Ureter (tissue), 1 donor: ENCODE measurements at regions not wholly inside any gene's neighbourhood (a gene's known extent, or its start where the extent isn't known, plus 50 kb on each side); places are given as distances from the start of the nearest gene placed in this dataset.
"Not testable (repeated sequence)": the region's sequence is repeated elsewhere in the genome, so short reads cannot be mapped to it uniquely, and the experiment has no call there.

Source experiments
- DNase-seq: peaks from one replicate; pipeline ENCODE4 v3.0.0-alpha.2; 2020; ENCODE audit warnings: low spot score
- donor health status: DM: yes; HTN: yes; CAD: no.

- no peak for DNase-seq
Observed at GRCh38 chr11:15660496-15660895, 545.8 kb downstream of the INSC start.

DNA sequence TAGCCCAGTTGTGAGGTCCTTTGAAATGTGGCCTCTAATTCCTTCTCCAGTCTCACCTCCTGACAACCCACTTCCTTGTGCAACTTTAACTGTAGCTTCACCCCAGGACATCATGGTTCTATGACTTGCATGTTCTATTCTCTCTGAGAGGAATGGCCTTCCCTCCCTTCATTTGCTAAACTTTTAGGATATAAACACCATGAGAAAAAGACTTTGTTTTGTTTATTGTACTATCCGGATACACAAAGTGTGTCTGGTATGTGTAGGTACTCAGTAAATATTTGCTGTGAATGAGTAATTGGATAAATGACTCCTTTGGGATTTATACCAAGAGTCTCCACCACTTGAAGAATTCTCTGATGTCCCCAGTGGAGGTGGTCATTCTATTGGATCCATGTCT lies 547.6 kb downstream of the INSC start:
- DNase-seq: no peak

DNA sequence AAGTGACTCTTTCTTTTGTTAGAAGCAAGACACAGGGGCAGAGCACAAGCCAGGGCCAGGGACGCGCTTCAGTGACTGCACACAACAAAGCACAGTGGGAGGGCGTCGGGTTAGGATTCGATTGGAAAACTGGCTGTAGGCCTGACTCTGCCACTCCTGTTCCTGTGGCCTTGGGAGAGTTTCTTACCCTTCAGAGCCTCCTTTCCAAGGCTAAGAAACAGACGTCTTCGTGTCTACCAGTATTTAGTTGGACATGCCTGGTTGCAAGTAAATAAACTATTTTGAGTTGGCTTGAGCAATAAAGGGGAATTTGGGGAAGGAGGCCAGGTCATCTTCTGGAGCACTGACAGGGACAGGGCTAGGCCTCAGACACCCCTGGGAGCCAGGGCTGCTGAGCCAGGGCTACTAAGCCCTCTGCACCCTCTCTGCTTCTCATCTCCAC lies 549.1 kb downstream of the INSC start:
- no peak for DNase-seq

DNA sequence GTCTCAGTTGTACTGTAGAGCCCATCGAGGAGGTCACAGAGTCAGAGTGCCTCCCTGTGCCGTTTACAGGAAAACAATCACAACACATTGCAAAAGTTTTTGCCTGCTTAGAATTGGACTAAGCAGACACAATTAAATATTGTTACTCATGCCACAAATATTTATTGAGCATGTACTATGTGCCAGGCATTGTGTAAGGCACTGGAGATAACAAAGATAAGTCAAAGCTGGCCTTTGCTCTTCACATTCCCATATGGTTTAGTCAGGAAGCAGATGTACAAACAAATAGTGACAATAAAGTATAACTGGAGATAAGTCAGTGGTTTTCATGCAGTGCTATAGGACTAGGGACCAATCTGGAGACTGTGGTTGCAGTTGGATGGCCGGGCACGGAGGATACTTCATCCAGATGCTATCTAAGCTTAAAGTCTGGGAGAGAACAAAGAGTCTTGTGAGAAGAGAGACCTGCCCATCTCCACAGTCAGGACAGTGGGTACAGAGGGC lies 550.7 kb downstream of the INSC start:
- no peak for DNase-seq

DNA sequence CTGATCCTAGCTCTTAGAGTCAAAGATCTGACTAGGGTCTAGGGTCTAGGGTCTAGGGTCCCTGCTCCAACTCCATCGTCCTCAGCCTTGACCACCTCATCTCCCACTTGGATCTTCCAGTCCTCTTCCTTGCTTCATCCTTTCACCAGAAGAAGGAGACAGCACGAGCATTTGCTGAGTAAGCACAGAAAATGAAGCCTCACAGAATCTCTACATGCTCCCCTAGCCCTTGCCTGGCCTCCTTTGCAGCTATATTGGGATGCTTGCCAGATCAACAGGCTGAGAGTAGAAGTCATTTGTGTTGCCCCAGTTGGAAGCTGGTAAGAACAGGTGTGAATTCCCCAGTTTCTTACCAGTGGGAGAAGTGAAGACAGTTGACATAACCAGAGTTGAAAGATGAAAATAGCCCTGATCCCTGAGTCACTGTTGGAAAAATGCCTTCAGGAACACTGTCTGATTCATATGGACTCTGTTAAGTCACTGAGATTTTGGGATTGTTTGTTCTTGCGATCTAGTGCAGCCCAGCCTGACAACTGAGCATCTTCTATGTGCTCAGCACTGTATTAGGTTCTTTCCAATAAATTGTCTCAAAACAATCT lies 552.5 kb downstream of the INSC start:
- no peak for DNase-seq

DNA sequence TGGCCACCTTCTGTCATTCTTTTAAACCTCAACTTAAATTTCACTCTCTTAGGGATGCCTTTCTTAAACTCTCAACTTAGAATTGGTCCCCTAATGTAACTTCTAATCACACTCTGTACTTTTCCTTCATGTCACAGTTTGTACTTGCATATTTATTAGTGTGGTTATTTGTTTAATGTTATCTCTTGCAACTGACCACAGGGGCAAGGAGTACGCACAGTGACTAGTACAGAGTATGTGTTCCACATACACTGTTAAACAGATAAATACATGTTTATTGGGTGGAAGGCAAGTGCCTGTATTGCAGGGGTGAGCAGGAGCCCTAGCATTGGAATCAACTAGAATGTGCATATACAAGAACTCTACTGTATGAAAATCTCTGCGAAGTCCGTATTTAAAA lies 554.0 kb downstream of the INSC start:
- DNase-seq: no peak

- DNase-seq: no peak
Observed at GRCh38 chr11:15670520-15671070, 555.9 kb downstream of the INSC start.

DNA sequence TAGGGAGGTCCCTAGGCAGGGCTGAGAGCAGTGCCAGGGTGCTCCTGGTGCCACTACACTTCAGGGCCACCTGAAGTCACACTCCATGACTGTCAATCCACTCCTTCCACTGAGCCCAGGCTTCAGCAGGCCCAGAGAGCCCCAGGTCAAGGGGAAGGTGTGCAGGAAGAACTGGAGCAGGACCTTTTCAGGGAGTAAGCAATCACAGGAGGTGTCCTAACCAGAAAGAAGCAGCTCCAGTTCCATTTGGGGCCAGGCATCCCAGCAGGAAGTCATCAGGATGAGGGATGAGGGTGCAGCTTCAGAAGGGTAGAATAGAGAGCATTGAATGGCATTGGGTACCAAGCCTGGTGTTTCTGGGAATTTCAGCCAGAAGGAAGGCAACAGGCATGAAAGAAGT lies 556.5 kb downstream of the INSC start:
- no peak for DNase-seq

GRCh38 chr11:15672825-15673224 lies 558.1 kb downstream of the INSC start:
- no peak for DNase-seq

GRCh38 chr11:15673408-15673831 lies 558.7 kb downstream of the INSC start:
- DNase-seq: no peak

DNA sequence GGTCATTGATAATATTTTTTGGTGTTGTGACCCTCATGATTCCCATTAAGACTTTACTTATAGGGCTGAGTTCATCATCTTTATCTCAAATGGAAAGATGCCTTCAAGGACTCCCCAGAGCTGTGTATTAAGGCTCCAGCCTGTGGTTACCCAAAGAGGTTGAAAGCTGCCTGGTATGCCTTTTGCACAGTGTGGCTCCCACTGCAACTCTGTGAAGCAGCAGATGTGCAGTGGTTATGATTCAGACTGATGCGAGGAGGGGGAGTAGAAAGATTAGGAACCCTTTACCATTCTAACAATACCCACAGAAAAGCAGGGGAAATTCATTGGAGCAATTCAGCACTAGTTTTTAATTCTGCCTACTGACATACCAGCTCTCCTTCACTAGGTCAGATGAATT lies 560.0 kb downstream of the INSC start:
- DNase-seq: no peak

DNA sequence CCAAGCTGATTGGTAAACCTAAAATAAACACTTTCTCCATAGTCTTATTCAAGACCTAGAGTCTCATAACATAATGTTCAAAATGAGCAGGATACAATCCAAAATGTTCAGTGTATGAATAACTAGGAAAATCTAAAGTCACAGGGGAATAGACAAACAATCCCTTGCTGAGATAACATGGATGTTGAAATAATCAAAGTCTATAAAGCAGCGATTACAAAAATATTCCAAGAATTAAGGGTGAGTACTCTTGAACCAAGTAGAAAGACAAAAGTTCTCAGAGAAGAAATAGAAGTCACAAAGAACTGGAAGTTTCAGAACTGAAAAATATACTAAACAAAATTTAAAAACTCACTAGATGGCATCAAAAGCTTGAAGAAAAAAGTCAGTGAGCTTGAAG lies 561.0 kb downstream of the INSC start:
- DNase-seq: no peak

GRCh38 chr11:15677181-15677580 lies 562.5 kb downstream of the INSC start:
- DNase-seq: no peak

GRCh38 chr11:15683528-15683927 lies 568.8 kb downstream of the INSC start:
- no peak for DNase-seq

DNA sequence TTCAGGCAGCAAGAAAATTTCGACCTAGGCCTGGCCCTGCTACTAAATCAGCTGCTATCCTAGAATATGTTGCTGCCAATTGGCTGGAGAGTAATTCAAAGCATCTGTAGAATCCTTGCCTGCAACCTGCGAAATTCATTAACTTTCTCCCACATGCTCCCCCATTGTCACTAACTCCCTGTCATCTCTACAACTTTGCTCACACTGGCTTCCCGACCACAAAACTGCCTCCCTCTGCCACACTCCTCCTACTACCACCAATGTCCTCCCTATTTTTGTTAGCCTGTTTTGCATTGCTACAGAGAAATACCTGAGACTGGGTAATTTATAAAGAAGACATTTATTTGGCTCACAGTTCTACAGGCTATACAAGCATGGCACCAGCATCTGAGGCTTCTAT lies 570.6 kb downstream of the INSC start:
- DNase-seq: no peak

GRCh38 chr11:15686259-15686658 lies 571.5 kb downstream of the INSC start:
- not testable (repeated sequence) for DNase-seq

- no peak for DNase-seq
Observed at GRCh38 chr11:15687342-15687741, 572.6 kb downstream of the INSC start.

- DNase-seq: no peak
Observed at GRCh38 chr11:15688351-15688792, 573.6 kb downstream of the INSC start.

GRCh38 chr11:15690320-15690719 lies 575.6 kb downstream of the INSC start:
- DNase-seq: no peak

- no peak for DNase-seq
Observed at GRCh38 chr11:15692739-15693138, 578.0 kb downstream of the INSC start.

DNA sequence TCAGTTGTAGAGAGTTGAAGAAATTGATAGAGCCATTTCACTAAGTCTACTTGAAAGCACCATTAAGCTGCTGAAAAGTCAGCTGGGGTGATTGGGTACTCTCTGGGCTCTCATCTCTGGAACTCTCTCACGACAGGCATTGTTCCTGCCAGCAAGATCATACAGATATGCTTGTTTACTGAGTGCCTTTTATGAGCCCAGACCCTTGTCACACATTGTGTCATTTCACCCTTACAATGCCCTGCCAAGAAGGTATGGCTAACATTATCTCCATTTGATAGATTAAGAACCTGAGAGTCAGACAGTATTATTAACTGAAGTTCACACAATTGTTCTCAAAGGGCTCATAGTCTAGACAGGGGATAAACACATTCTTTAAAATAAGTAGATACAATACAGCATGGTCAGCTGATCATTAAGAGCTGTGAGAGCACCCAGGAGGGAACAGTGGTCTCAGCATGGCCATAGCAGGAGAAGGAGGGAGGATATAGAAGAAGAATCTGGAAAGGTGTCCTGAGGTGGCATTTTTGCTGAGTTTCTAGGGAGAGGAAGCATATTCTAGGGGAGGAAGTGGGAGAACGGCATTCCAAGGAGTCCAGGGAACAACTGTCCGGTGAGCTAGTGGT lies 580.5 kb downstream of the INSC start:
- no peak for DNase-seq

- no peak for DNase-seq
Observed at GRCh38 chr11:15696069-15696468, 581.3 kb downstream of the INSC start.
